ENCODE measurements at regions not wholly inside any gene's neighbourhood (a gene's known extent, or its start where the extent isn't known, plus 50 kb on each side); places are given as distances from the start of the nearest gene placed in this dataset.

DNA sequence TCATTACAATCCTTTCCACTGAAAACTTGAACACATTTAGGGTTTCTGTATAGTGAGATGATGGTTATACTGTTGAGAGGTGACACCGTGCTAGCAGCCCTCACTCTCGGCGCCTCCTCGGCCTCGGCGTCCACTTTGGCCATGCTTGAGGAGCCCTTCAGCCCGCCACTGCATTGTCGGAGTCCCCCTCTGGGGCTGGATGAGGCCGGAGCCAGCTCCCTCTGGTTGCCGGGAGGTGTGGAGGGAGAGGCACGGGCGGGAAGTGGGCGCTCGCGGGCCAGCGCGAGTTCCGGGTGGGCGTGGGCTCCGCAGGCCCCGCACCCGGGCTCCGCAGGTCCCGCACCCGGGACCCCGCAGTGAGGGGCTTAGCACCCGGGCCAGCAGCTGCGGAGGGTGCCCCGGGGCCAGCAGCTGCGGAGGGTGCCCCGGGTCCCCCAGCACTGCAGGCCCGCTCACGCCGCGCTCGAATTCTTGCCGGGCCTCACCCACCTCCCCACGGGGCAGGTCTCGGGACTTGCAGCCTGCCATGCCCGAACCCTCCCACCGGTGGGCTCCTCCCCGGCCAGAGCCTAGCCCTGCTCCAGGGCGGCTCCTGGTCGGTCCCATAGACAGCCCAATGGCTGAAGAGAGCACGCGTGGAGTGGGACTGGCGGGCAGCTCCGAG is 145.9 kb upstream of the ZNF608 start:
- TF ChIP-seq CTCF (IDR thresholded peaks at IDR 0.05 in 4 of 5, conservative IDR thresholded peaks at IDR 0.05 in 1 of 5) (no peak), POLR2A (IDR thresholded peaks at IDR 0.05) (no peak)

Measured in gastrocnemius medialis (tissue), 4 donors.